SK-N-SH treated with all-trans-retinoic acid at 6 μM for 48 hours (cell line): ENCODE measurements at regions not wholly inside any gene's neighbourhood (a gene's known extent, or its start where the extent isn't known, plus 50 kb on each side); places are given as distances from the start of the nearest gene placed in this dataset.

Experiments
- ARNTL ChIP-seq: fragments of 450-650 bp; formaldehyde crosslinking; IDR thresholded peaks from 2 replicates; pipeline ENCODE4 v1.5.0; 2020; ENCODE audit warnings: low read depth, mild to moderate bottlenecking, moderate library complexity, borderline replicate concordance
- ISL1 ChIP-seq: fragments of 250-450 bp; sonication (Bioruptor Pico); IDR thresholded peaks from 2 replicates; pipeline ENCODE4 v2.1.2; 2022; ENCODE audit warnings: mild to moderate bottlenecking, moderate library complexity
- ZNF8 ChIP-seq: fragments of 450-650 bp; formaldehyde crosslinking; IDR thresholded peaks from 2 replicates; pipeline ENCODE4 v1.5.0; 2020; ENCODE audit warnings: mild to moderate bottlenecking, moderate library complexity

- TF ChIP-seq ARNTL (CRISPR knock-in tag) (no peak), ZNF8 (no peak), ISL1 (CRISPR knock-in tag) (no peak)
Measured at GRCh38 chr21:32073190-32073589, 200.4 kb downstream of the HUNK start.
